ENCODE measurements at regions not wholly inside any gene's neighbourhood (a gene's known extent, or its start where the extent isn't known, plus 50 kb on each side); places are given as distances from the start of the nearest gene placed in this dataset.

DNA sequence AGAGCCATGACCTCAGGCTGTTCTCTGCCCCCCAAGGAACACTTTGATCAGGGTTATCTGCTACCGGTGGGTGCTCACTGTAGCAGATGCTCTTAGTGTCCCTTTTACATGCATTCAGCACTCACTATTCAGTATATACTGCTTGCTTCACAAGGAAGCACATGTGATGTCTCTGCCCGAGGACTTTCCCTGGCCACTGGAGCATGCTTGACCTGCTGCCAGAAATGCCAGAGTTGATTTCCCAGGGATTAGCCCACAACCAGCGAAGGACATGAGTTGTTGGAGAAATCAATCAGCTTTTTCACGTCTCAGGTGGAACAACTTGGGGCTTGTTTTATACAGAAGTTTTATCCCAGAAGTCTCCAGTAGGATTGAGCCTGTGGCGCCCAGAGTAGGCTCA lies 51.2 kb upstream of the RPS6KA3 start:
- TF ChIP-seq, protein P1, sequence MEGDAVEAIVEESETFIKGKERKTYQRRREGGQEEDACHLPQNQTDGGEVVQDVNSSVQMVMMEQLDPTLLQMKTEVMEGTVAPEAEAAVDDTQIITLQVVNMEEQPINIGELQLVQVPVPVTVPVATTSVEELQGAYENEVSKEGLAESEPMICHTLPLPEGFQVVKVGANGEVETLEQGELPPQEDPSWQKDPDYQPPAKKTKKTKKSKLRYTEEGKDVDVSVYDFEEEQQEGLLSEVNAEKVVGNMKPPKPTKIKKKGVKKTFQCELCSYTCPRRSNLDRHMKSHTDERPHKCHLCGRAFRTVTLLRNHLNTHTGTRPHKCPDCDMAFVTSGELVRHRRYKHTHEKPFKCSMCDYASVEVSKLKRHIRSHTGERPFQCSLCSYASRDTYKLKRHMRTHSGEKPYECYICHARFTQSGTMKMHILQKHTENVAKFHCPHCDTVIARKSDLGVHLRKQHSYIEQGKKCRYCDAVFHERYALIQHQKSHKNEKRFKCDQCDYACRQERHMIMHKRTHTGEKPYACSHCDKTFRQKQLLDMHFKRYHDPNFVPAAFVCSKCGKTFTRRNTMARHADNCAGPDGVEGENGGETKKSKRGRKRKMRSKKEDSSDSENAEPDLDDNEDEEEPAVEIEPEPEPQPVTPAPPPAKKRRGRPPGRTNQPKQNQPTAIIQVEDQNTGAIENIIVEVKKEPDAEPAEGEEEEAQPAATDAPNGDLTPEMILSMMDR (conservative IDR thresholded peaks at IDR 0.05), result no peak
- no peak for TF ChIP-seq EZH2 (IDR thresholded peaks at IDR 0.05; ENCODE audit: low read depth)

Data from PC-9 (cell line).